ENCODE measurements at regions not wholly inside any gene's neighbourhood (a gene's known extent, or its start where the extent isn't known, plus 50 kb on each side); places are given as distances from the start of the nearest gene placed in this dataset.

DNA sequence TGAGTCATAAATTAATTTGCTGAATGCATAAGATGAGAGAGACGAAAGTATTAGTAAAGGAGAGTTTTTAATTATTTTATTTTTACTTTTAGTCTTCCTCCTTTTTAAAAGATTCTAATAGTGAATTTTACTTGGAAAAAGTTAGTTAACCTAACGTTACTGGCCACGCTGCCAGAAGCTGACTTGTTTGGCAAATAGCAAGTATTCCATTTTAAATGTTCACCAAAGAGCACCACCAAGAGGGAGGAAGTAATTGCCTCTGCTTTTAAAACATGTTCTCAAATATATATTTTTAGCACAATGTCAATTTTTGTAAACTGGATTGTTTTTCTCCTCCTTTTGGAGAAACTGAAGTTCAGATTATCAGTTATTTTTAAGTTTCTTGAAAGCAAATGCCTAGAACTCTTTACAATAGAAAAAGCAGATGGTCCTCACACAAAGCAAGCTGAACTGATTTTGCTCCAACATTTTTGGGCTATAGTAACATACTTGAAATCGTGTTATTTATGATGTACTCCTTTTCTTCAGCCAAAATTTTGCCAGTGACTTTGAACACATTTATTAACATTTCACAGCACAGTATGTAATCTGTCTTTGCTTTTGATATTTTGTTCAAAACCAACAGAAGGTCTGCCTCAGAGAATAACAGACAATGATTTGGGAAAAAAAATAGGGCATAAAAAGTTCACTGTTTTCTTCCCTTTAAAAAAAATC lies 1311.0 kb upstream of the FAM98A start:
- Histone ChIP-seq H3K4me1 (ENCODE audit: control insufficient read depth in 2 of 3, insufficient read depth in 2 of 3, low read depth in 1 of 3, low read length in 3 of 3) (no peaks in the 10 kb centered on the region), H3K36me3 (ENCODE audit: control insufficient read depth in 2 of 3, insufficient read depth in 3 of 3, low read length in 3 of 3) (no peaks in the 10 kb centered on the region), H3K27me3 (ENCODE audit: control insufficient read depth, insufficient read depth, low read length) (no peaks in the 10 kb centered on the region), H3K27ac (ENCODE audit: low read depth in 2 of 2, low read length in 2 of 2) (no peak overlapping the region), H3K9ac (ENCODE audit: low read length in 3 of 3) (no peak overlapping the region), H3K4me3 (ENCODE audit: low read length in 3 of 3) (no peak overlapping the region), H3K9me3 (ENCODE audit: control insufficient read depth in 2 of 3, insufficient read depth in 1 of 3, low read length in 3 of 3) (no peaks in the 10 kb centered on the region)
- intact Hi-C loops (cut with DNase I): no loop called here
- TF ChIP-seq, protein P1, sequence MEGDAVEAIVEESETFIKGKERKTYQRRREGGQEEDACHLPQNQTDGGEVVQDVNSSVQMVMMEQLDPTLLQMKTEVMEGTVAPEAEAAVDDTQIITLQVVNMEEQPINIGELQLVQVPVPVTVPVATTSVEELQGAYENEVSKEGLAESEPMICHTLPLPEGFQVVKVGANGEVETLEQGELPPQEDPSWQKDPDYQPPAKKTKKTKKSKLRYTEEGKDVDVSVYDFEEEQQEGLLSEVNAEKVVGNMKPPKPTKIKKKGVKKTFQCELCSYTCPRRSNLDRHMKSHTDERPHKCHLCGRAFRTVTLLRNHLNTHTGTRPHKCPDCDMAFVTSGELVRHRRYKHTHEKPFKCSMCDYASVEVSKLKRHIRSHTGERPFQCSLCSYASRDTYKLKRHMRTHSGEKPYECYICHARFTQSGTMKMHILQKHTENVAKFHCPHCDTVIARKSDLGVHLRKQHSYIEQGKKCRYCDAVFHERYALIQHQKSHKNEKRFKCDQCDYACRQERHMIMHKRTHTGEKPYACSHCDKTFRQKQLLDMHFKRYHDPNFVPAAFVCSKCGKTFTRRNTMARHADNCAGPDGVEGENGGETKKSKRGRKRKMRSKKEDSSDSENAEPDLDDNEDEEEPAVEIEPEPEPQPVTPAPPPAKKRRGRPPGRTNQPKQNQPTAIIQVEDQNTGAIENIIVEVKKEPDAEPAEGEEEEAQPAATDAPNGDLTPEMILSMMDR (IDR thresholded peaks at IDR 0.05; ENCODE audit: borderline replicate concordance, extremely low read depth, insufficient read depth): no peak
- FAIRE-seq (no peak), DNase-seq (peak in 1 of 5 donors; percentile 75)

DNA sequence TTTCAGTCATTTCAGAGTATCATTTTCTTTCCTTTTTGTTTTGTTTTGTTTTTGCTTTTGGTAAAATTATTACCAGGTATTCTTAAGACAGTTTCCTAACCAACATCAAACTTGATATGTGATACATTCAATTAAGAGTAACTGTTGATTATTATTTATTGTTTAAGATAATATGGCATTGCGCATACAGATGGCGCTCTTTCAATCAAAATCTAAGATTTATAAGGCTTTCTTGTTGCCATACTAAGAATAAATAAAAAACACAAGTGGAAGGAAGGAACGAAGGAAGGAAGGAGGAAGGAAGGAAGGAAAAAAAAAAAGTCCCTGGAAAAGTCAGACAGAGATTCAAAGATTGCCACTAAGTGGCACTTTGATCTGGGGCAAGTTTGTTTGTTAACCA lies 1308.7 kb upstream of the FAM98A start:
- TF ChIP-seq, protein P1 (IDR thresholded peaks at IDR 0.05; ENCODE audit: borderline replicate concordance, extremely low read depth, insufficient read depth): no peak
- Histone ChIP-seq H3K36me3 (ENCODE audit: control insufficient read depth in 2 of 3, insufficient read depth in 3 of 3, low read length in 3 of 3) (no peaks in the 10 kb centered on the region), H3K4me3 (ENCODE audit: low read length in 3 of 3) (no peak overlapping the region), H3K27ac (ENCODE audit: low read depth in 2 of 2, low read length in 2 of 2) (no peak overlapping the region), H3K27me3 (ENCODE audit: control insufficient read depth, insufficient read depth, low read length) (no peaks in the 10 kb centered on the region), H3K4me1 (ENCODE audit: control insufficient read depth in 2 of 3, insufficient read depth in 2 of 3, low read depth in 1 of 3, low read length in 3 of 3) (no peaks in the 10 kb centered on the region), H3K9ac (ENCODE audit: low read length in 3 of 3) (no peak overlapping the region), H3K9me3 (ENCODE audit: control insufficient read depth in 2 of 3, insufficient read depth in 1 of 3, low read length in 3 of 3) (no peaks in the 10 kb centered on the region)
- FAIRE-seq (no peak), DNase-seq (no peak)
- intact Hi-C loops (cut with DNase I): no loop called here

DNA sequence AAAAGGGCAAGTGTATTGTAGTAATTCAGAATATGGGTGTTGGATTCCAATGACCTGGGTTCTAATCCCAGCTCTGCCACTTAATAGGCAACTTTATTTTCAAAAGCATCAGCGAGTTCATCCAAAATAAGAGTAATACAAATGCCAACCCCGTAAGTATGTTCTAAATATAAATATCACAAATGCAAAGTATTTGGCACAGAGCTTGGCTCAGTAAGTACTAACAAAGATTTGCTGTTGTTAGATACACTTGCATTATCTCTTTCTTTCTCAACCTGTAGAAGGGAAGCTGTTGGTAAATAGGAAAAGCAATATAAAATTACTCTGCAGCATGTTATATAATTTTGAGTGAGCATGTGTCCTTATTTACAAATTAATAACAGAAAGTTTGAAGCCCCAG lies 1302.6 kb upstream of the FAM98A start:
- TF ChIP-seq, protein P1 (IDR thresholded peaks at IDR 0.05; ENCODE audit: borderline replicate concordance, extremely low read depth, insufficient read depth): no peak
- Histone ChIP-seq H3K27ac (ENCODE audit: low read depth in 2 of 2, low read length in 2 of 2) (no peak overlapping the region), H3K27me3 (ENCODE audit: control insufficient read depth, insufficient read depth, low read length) (no peaks in the 10 kb centered on the region), H3K36me3 (ENCODE audit: control insufficient read depth in 2 of 3, insufficient read depth in 3 of 3, low read length in 3 of 3) (no peaks in the 10 kb centered on the region), H3K9ac (ENCODE audit: low read length in 3 of 3) (no peak overlapping the region), H3K9me3 (ENCODE audit: control insufficient read depth in 2 of 3, insufficient read depth in 1 of 3, low read length in 3 of 3) (no peaks in the 10 kb centered on the region), H3K4me1 (ENCODE audit: control insufficient read depth in 2 of 3, insufficient read depth in 2 of 3, low read depth in 1 of 3, low read length in 3 of 3) (no peaks in the 10 kb centered on the region), H3K4me3 (ENCODE audit: low read length in 3 of 3) (no peak overlapping the region)
- intact Hi-C loops (cut with DNase I): no loop called here
- DNase-seq: no peak
- FAIRE-seq: no peak

DNA sequence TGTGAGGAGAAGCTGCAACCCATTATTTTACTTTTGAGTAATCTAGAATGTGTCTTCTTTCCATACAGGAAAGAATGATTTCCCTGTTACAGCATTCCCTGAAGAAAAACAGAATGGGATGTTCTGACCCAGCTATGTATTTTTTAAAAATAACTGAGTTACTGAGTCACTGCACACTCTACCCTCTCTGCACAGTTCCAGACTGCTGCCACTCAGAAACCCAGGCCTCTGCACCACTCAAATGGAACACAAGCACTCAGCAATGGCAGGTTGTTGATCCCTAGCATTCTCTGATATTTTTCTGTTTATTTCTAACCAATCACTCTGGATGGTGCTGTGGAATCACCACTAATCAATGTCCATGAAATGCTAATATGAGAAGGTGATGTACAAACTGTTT lies 1300.0 kb upstream of the FAM98A start:
- Histone ChIP-seq H3K36me3 (ENCODE audit: control insufficient read depth in 2 of 3, insufficient read depth in 3 of 3, low read length in 3 of 3) (no peaks in the 10 kb centered on the region), H3K4me1 (ENCODE audit: control insufficient read depth in 2 of 3, insufficient read depth in 2 of 3, low read depth in 1 of 3, low read length in 3 of 3) (peaks cover 0 to 3% (median 0%) of the 10 kb centered on the region in 3 donors), H3K27ac (ENCODE audit: low read depth in 2 of 2, low read length in 2 of 2) (no peak overlapping the region), H3K4me3 (ENCODE audit: low read length in 3 of 3) (no peak overlapping the region), H3K9ac (ENCODE audit: low read length in 3 of 3) (no peak overlapping the region), H3K27me3 (ENCODE audit: control insufficient read depth, insufficient read depth, low read length) (no peaks in the 10 kb centered on the region), H3K9me3 (ENCODE audit: control insufficient read depth in 2 of 3, insufficient read depth in 1 of 3, low read length in 3 of 3) (no peaks in the 10 kb centered on the region)
- intact Hi-C loops (cut with DNase I): no loop called here
- FAIRE-seq: no peak
- DNase-seq: no peak
- TF ChIP-seq, protein P1 (IDR thresholded peaks at IDR 0.05; ENCODE audit: borderline replicate concordance, extremely low read depth, insufficient read depth): no peak

Data from kidney (tissue), 13 donors.